NCI-H82 (cell line): ENCODE measurements at regions not wholly inside any gene's neighbourhood (a gene's known extent, or its start where the extent isn't known, plus 50 kb on each side); places are given as distances from the start of the nearest gene placed in this dataset.

ENCODE experiments used
- DNase-seq: peaks from one replicate; lab custom pipeline; 2025; lab: John Stamatoyannopoulos, UW

- DNase-seq: no peak
Observed at GRCh38 chr18:43482136-43482535, 204.8 kb upstream of the SYT4 start.

- DNase-seq: no peak
Observed at GRCh38 chr18:43482600-43482999, 205.3 kb upstream of the SYT4 start.

- DNase-seq: no peak
Observed at GRCh38 chr18:43484710-43485109, 207.4 kb upstream of the SYT4 start.

GRCh38 chr18:43485545-43485963, 208.3 kb upstream of the SYT4 start:
- DNase-seq: no peak

- peak; percentile 20 for DNase-seq
Observed at GRCh38 chr18:43486462-43486861, 209.2 kb upstream of the SYT4 start.

GRCh38 chr18:43501099-43501498, 223.8 kb upstream of the SYT4 start:
- no peak for DNase-seq

GRCh38 chr18:43506935-43507334, 229.6 kb upstream of the SYT4 start:
- DNase-seq: no peak

GRCh38 chr18:43507842-43508481, 230.7 kb upstream of the SYT4 start:
- no peak for DNase-seq

GRCh38 chr18:43514747-43515146, 237.5 kb upstream of the SYT4 start:
- DNase-seq: no peak

- DNase-seq: no peak
Observed at GRCh38 chr18:43515481-43515880, 238.2 kb upstream of the SYT4 start.

- DNase-seq: no peak
Observed at GRCh38 chr18:43524260-43524659, 247.0 kb upstream of the SYT4 start.

- no peak for DNase-seq
Observed at GRCh38 chr18:43525169-43525568, 247.9 kb upstream of the SYT4 start.

- no peak for DNase-seq
Observed at GRCh38 chr18:43526426-43527145, 249.3 kb upstream of the SYT4 start.

GRCh38 chr18:43531438-43531837, 254.1 kb upstream of the SYT4 start:
- DNase-seq: no peak

- DNase-seq: no peak
Observed at GRCh38 chr18:43533371-43533770, 256.1 kb upstream of the SYT4 start.

- no peak for DNase-seq
Observed at GRCh38 chr18:43534511-43534910, 257.2 kb upstream of the SYT4 start.

GRCh38 chr18:43539862-43540261, 262.6 kb upstream of the SYT4 start:
- DNase-seq: no peak

- peak; percentile 12 for DNase-seq
Observed at GRCh38 chr18:43542016-43542415, 264.7 kb upstream of the SYT4 start.

- DNase-seq: no peak
Observed at GRCh38 chr18:43543236-43543635, 265.9 kb upstream of the SYT4 start.

GRCh38 chr18:43547456-43547855, 270.2 kb upstream of the SYT4 start:
- DNase-seq: no peak

GRCh38 chr18:43559507-43559906, 282.2 kb upstream of the SYT4 start:
- DNase-seq: no peak

- DNase-seq: peak; percentile 77
Observed at GRCh38 chr18:43563780-43564179, 286.5 kb upstream of the SYT4 start.

- peak; percentile 19 for DNase-seq
Observed at GRCh38 chr18:43570593-43570992, 293.3 kb upstream of the SYT4 start.
